Neural crest cell (in vitro differentiated cells): ENCODE measurements at regions not wholly inside any gene's neighbourhood (a gene's known extent, or its start where the extent isn't known, plus 50 kb on each side); places are given as distances from the start of the nearest gene placed in this dataset.
"Not testable (repeated sequence)": the region's sequence is repeated elsewhere in the genome, so short reads cannot be mapped to it uniquely, and the experiment has no call there.

Experiments
- DNase-seq: peaks from one replicate; pipeline ENCODE4 v3.0.0; 2021; ENCODE audit warnings: low read depth, mixed read lengths, low spot score
- H3K27ac Mint-ChIP-seq: one replicate; pipeline ENCODE4 v1.8.0; 2021; ENCODE audit warnings: mild to moderate bottlenecking, mixed read lengths; ENCODE audit not compliant: unreplicated experiment
- H3K27me3 Mint-ChIP-seq: 2 replicates; pipeline ENCODE4 v1.8.0; 2021; ENCODE audit warnings: low read depth, mild to moderate bottlenecking, mixed read lengths
- H3K36me3 Mint-ChIP-seq: 2 replicates; pipeline ENCODE4 v1.8.0; 2021; ENCODE audit warnings: low read depth, mild to moderate bottlenecking, mixed read lengths
- H3K4me1 Mint-ChIP-seq: 2 replicates; pipeline ENCODE4 v1.8.0; 2021; ENCODE audit warnings: mixed read lengths
- H3K4me3 Mint-ChIP-seq: one replicate; pipeline ENCODE4 v1.8.0; 2021; ENCODE audit warnings: mild to moderate bottlenecking, mixed read lengths
- H3K9me3 Mint-ChIP-seq: 2 replicates; pipeline ENCODE4 v1.8.0; 2021; ENCODE audit warnings: mixed read lengths
- CTCF ChIP-seq: fragments of 200-600 bp; sonication (generic); conservative IDR thresholded peaks from 2 replicates; pipeline ENCODE4 v1.5.0; 2021; ENCODE audit warnings: antibody characterized with exemption, mild to moderate bottlenecking

GRCh38 chr1:76725864-76726619 is 141.2 kb upstream of the ST6GALNAC5 start:
- Mint-ChIP-seq H3K27ac (no peak overlapping the region), H3K4me1 (no peaks in the 10 kb centered on the region), H3K27me3 (no peaks in the 10 kb centered on the region), H3K9me3 (peaks cover 2% of the 10 kb centered on the region), H3K4me3 (no peak overlapping the region), H3K36me3 (no peaks in the 10 kb centered on the region)
- no peak for TF ChIP-seq CTCF
- no peak for DNase-seq

- DNase-seq = no peak
- TF ChIP-seq CTCF = no peak
- Mint-ChIP-seq H3K36me3 (no peaks in the 10 kb centered on the region), H3K27me3 (no peaks in the 10 kb centered on the region), H3K4me3 (no peak overlapping the region), H3K27ac (no peak overlapping the region), H3K4me1 (no peaks in the 10 kb centered on the region), H3K9me3 (peaks cover 2% of the 10 kb centered on the region)
These were observed 139.8 kb upstream of the ST6GALNAC5 start for GRCh38 chr1:76727520-76727919.

- Mint-ChIP-seq H3K27me3 (no peaks in the 10 kb centered on the region), H3K9me3 (peaks cover 2% of the 10 kb centered on the region), H3K4me3 (no peak overlapping the region), H3K36me3 (no peaks in the 10 kb centered on the region), H3K4me1 (no peaks in the 10 kb centered on the region), H3K27ac (no peak overlapping the region)
- no peak for DNase-seq
- TF ChIP-seq CTCF = no peak
These were observed 138.1 kb upstream of the ST6GALNAC5 start for GRCh38 chr1:76729142-76729541.

GRCh38 chr1:76730027-76730426 is 137.3 kb upstream of the ST6GALNAC5 start:
- Mint-ChIP-seq H3K27me3 (no peaks in the 10 kb centered on the region), H3K36me3 (no peaks in the 10 kb centered on the region), H3K4me3 (no peak overlapping the region), H3K9me3 (peaks cover 2% of the 10 kb centered on the region), H3K4me1 (no peaks in the 10 kb centered on the region), H3K27ac (no peak overlapping the region)
- TF ChIP-seq CTCF = no peak
- no peak for DNase-seq

GRCh38 chr1:76738355-76738754 is 128.9 kb upstream of the ST6GALNAC5 start:
- DNase-seq, H3K4me1 Mint-ChIP-seq, H3K27ac Mint-ChIP-seq, H3K27me3 Mint-ChIP-seq, H3K4me3 Mint-ChIP-seq: not testable (repeated sequence)
- Mint-ChIP-seq H3K9me3 (peaks cover 13% of the 10 kb centered on the region), H3K36me3 (peaks cover 15% of the 10 kb centered on the region)

GRCh38 chr1:76740956-76741355 is 126.3 kb upstream of the ST6GALNAC5 start:
- not testable (repeated sequence) for H3K27me3 Mint-ChIP-seq, H3K4me1 Mint-ChIP-seq, H3K4me3 Mint-ChIP-seq, DNase-seq, H3K27ac Mint-ChIP-seq
- Mint-ChIP-seq H3K9me3 (peaks cover 20% of the 10 kb centered on the region), H3K36me3 (peaks cover 19% of the 10 kb centered on the region)
